HL-60 (cell line): ENCODE measurements at regions not wholly inside any gene's neighbourhood (a gene's known extent, or its start where the extent isn't known, plus 50 kb on each side); places are given as distances from the start of the nearest gene placed in this dataset.

Source experiments
- CTCF ChIP-seq: IDR thresholded peaks from one replicate; pipeline ENCODE4 v1.5.1; 2011; ENCODE audit warnings: low read length, control low read depth, inconsistent platforms; ENCODE audit not compliant: insufficient read depth
- POLR2AphosphoS5 ChIP-seq: IDR thresholded peaks from 2 replicates; pipeline ENCODE4 v1.6.1; 2012; ENCODE audit warnings: low read depth
- REST ChIP-seq: IDR thresholded peaks from 2 replicates; pipeline ENCODE4 v1.6.1; 2012; ENCODE audit warnings: low read depth; ENCODE audit not compliant: insufficient replicate concordance

GRCh38 chr12:22951206-22951605, 326.2 kb downstream of the ETNK1 start:
- TF ChIP-seq CTCF (no peak), POLR2AphosphoS5 (no peak), REST (no peak)
